ENCODE measurements at regions not wholly inside any gene's neighbourhood (a gene's known extent, or its start where the extent isn't known, plus 50 kb on each side); places are given as distances from the start of the nearest gene placed in this dataset.

- no peak for DNase-seq
Measured at GRCh38 chrX:5278908-5279307, 949.8 kb downstream of the NLGN4X start.

GRCh38 chrX:5265324-5265850, 963.3 kb downstream of the NLGN4X start:
- no peak for DNase-seq

- no peak for DNase-seq
Measured at GRCh38 chrX:5250106-5250505, 978.6 kb downstream of the NLGN4X start.

- no peak for DNase-seq
Measured at GRCh38 chrX:5242091-5242790, 986.4 kb downstream of the NLGN4X start.

GRCh38 chrX:5236749-5237148, 991.9 kb downstream of the NLGN4X start:
- DNase-seq: no peak

- DNase-seq: no peak
Measured at GRCh38 chrX:5236096-5236495, 992.6 kb downstream of the NLGN4X start.

GRCh38 chrX:5233830-5234229, 994.8 kb downstream of the NLGN4X start:
- DNase-seq: no peak

GRCh38 chrX:5220421-5220820, 1008.2 kb downstream of the NLGN4X start:
- no peak for DNase-seq

- DNase-seq: no peak
Measured at GRCh38 chrX:5194806-5195205, 1033.9 kb downstream of the NLGN4X start.

GRCh38 chrX:5180135-5180741, 1048.4 kb downstream of the NLGN4X start:
- no peak for DNase-seq

- no peak for DNase-seq
Measured at GRCh38 chrX:5176766-5177165, 1051.9 kb downstream of the NLGN4X start.

- DNase-seq: no peak
Measured at GRCh38 chrX:5163663-5164062, 1065.0 kb downstream of the NLGN4X start.

- DNase-seq: no peak
Measured at GRCh38 chrX:5155301-5155700, 1073.4 kb downstream of the NLGN4X start.

- no peak for DNase-seq
Measured at GRCh38 chrX:5145957-5146356, 1082.7 kb downstream of the NLGN4X start.

- no peak for DNase-seq
Measured at GRCh38 chrX:5142644-5143043, 1086.0 kb downstream of the NLGN4X start.

GRCh38 chrX:5122181-5122678, 1106.4 kb downstream of the NLGN4X start:
- DNase-seq: no peak

- no peak for DNase-seq
Measured at GRCh38 chrX:5117816-5118215, 1110.9 kb downstream of the NLGN4X start.

GRCh38 chrX:5113128-5113527, 1115.5 kb downstream of the NLGN4X start:
- DNase-seq: no peak

- DNase-seq: no peak
Measured at GRCh38 chrX:5100004-5100403, 1128.7 kb downstream of the NLGN4X start.

GRCh38 chrX:5086388-5086787, 1142.3 kb downstream of the NLGN4X start:
- DNase-seq: no peak

- no peak for DNase-seq
Measured at GRCh38 chrX:5084279-5084678, 1144.4 kb downstream of the NLGN4X start.

- DNase-seq: no peak
Measured at GRCh38 chrX:5082705-5083104, 1146.0 kb downstream of the NLGN4X start.

GRCh38 chrX:5080791-5081190, 1147.9 kb downstream of the NLGN4X start:
- DNase-seq: no peak

- no peak for DNase-seq
Measured at GRCh38 chrX:5068550-5068949, 1160.1 kb downstream of the NLGN4X start.

GRCh38 chrX:5057786-5058185, 1170.9 kb downstream of the NLGN4X start:
- no peak for DNase-seq
